GM18858 (cell line): ENCODE measurements at regions not wholly inside any gene's neighbourhood (a gene's known extent, or its start where the extent isn't known, plus 50 kb on each side); places are given as distances from the start of the nearest gene placed in this dataset.

ENCODE experiments used
- ATAC-seq: cut with Tn5 transposase; IDR thresholded peaks from one replicate; pipeline ENCODE4 v1.9.1; 2021; ENCODE audit not compliant: unreplicated experiment

DNA sequence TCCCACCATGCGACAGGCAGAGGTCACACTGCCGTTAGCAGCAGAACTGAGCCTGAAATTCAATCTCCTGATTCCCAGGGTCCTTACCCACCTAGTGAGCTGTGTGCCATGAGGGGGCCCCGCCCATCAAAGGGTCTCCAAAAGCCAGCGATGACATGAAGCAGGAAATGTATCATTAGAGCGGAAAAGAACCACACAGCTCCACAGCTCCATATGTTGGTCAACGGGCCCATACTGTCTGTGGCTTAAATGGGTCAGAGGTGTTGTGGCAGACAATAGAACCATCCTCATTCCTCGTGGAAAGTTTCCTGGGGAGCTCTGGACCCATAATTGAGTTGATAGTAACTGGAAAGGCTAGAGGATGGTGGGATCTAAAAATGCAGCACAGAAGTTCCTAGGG lies 68.1 kb upstream of the PODXL start:
- ATAC-seq: no peak

DNA sequence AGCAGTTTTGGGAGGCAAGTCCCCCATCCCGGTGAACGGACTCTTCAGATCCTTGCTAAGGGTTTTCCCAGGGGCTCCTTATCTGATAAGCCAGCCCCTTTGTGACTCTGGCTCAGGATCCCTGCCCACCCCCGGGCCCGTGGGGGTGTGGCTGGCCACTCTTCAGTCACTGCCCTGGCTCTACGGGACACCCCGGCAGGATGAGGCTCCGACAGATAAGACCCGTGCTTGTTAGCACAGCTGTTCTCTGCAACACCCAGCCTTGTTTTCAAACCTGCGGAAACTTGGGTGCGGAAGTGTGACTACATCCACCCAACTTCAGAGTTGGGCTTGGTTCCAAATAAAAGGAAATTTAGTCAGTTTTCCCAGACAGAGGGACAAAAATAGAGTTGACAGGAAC lies 66.7 kb upstream of the PODXL start:
- no peak for ATAC-seq

- no peak for ATAC-seq
Measured at GRCh38 chr7:131621652-131622051, 65.2 kb upstream of the PODXL start.

GRCh38 chr7:131620673-131621609 lies 64.5 kb upstream of the PODXL start:
- ATAC-seq: no peak

- ATAC-seq: no peak
Measured at GRCh38 chr7:131619336-131620305, 63.2 kb upstream of the PODXL start.

DNA sequence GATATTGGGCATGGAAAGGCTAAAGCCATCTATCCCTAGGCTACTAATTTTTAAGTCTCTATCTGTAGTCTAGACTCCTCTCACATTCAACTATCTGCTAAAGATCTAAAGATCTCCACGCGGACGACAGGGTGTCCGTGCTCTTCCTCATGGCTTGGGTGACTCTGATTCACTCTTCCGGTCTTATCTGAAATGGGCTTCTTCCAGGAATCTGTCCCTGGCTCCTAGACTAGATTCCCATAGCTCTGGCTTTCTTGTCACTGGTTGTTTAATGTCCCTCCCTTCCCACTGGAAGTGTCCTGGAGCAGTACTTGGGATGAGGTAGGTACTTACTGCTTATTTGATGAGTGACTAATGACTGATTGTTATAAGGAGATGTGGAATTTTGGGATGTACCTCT lies 62.0 kb upstream of the PODXL start:
- no peak for ATAC-seq

DNA sequence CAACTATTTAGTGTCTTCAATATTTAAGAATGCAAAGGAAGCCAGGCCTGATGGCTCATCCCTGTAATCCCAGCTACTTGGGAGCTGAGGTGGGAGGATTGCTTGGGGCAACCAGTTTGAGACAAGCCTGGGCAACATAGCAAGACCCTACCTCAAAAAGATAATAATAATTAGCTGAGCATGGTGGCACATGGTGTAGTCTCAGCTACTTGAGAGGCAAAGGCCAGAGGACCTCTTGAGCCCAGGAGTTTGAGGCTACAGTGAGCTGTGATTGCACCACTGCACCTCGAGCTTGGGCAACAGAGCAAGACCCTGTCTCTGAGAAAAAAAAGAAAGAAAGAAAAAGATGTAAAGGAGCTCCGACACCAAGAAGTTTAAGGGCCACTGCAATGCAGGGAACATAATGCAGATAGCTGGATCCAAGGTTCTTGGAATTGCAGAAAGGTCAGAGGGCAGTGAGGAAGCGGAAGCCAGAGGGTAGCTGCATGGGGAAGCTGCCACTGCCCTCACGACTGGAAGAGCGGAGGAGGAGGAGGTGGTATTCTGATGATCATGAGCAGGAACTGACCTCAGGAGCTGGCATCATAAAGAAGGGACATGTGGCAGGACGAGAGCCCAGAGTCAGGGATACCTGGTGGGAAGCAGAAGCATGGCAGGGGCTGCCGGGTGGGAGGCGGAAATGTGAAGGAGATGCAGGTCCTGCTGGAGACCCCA lies 60.2 kb upstream of the PODXL start:
- ATAC-seq: no peak

GRCh38 chr7:131613909-131614308 lies 57.5 kb upstream of the PODXL start:
- no peak for ATAC-seq

- ATAC-seq: no peak
Measured at GRCh38 chr7:131610007-131610406, 53.6 kb upstream of the PODXL start.

- ATAC-seq: no peak
Measured at GRCh38 chr7:131608116-131608500, 51.7 kb upstream of the PODXL start.

DNA sequence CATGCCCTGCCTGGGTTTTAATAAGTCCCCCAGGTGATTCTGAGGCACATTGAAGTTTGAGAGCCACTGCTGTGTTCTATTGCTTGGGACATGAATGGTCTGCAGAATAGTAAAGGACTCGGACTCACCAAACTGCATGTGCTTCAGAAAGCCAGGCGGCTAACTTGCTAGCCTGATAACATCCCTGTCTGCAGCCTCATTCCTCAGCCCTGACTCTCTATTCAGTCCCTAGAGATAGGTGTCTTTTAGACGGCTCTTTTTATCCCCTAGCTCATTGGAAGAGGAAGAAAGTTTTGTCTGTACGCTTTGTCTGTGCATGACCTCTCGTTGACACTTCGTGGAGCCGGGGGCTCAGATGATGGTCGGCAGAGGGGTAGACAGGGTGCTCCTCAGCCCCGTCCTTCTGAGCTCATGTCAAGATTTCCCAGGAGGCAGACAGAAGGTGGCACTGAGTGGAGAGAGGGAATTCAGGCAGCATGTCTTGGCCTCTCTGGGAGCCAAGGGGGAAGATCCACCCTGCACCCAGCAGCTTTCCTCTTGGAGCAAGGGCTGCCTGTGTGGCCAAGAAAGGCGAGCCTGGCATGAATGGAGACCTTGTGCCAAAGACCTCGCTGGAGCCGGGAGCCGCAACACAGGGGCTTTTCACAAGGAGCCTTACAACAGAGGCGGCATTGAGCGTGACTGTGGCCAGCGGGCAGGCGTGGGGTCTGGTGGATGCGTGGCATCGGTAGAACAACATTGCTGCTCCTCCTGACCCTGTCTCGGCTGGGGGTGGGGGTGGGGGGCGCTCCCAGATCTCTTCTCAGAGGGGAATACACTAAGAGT lies 51.1 kb upstream of the PODXL start:
- ATAC-seq: no peak

DNA sequence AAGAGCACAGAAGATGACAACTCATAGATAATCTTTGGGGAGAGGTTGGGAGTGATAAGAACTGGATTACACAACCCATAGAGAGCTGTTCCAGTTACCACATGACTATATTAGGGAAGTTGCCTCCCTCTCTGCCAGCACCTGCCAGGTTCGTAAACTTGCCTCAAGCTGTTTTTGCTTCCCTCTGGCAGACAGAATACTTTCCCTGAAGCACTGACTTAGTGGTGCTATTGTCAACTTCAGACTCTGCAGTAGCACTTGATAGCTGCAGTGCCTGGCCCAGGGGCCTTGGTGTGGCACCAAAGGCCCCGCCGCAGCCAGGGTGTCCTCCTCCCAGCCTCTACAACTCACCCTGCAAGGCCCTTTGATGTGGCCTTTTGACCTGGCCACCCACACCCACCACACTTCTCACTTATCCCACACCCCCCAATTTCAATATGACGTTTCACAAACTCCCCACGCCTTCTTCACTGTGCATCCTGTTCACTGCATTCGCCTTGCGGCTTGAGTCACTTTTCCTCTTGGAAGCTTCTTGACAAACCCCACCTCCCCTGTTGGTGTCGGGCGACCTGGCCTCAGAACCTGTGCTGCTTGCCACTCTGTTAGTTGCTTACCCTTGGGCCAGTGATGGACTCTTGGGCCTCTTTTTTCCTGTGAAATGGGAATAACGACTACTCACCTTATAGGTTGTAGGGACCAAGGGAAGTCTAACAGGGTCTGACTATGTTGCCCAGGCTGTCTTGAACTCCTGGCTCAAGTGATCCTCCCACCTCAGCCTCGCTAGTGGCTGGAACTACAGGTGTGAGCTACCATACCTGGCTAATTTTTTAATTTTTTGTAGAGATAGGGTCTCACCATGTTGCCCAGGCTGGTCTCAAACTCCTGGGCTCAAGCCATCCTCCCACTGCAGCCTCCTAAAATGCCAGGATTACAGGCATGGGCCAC lies 50.2 kb upstream of the PODXL start:
- ATAC-seq: no peak
